ENCODE measurements at regions not wholly inside any gene's neighbourhood (a gene's known extent, or its start where the extent isn't known, plus 50 kb on each side); places are given as distances from the start of the nearest gene placed in this dataset.
A peak's percentile ranks its signal among the peaks of the same experiment; 100 is the strongest.

DNA sequence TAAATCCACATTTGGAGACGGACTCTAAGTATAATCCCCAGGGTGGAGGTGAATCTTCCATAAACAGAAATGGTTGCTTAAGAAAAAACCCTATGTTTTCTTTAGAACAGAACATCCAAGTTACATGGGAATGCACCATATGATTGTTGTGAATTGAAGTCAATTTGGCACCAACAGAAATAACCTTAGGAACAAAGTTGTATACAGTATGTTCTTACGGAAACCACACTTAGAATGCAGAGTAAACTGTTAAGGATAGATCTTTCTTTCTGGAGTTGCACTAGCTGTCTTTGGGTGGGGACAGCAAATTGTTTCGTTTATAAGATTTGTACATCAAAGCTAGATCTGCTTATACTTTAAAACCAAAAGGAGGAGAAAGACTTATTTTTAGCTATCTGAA is 316.4 kb downstream of the PTEN start:
- DNase-seq (ENCODE audit: low read depth in 2 of 2), result peak in 1 of 2 donors; percentile 79
- no peaks in the 10 kb centered on the region for H3K9me3 ChIP-seq (ENCODE audit: control insufficient read depth, insufficient read depth, low read depth, low read length)
- H3K36me3 ChIP-seq (ENCODE audit: control insufficient read depth, insufficient read depth, low read length), result no peaks in the 10 kb centered on the region
- H3K27ac ChIP-seq (ENCODE audit: insufficient read depth, low read length), result no peak overlapping the region
- H3K4me1 ChIP-seq (ENCODE audit: control insufficient read depth, extremely low read depth, insufficient read depth, low read length), result no peaks in the 10 kb centered on the region
- no peak overlapping the region for H3K4me2 ChIP-seq (ENCODE audit: extremely low read depth, insufficient read depth, low read length)
- TF ChIP-seq, protein P1, sequence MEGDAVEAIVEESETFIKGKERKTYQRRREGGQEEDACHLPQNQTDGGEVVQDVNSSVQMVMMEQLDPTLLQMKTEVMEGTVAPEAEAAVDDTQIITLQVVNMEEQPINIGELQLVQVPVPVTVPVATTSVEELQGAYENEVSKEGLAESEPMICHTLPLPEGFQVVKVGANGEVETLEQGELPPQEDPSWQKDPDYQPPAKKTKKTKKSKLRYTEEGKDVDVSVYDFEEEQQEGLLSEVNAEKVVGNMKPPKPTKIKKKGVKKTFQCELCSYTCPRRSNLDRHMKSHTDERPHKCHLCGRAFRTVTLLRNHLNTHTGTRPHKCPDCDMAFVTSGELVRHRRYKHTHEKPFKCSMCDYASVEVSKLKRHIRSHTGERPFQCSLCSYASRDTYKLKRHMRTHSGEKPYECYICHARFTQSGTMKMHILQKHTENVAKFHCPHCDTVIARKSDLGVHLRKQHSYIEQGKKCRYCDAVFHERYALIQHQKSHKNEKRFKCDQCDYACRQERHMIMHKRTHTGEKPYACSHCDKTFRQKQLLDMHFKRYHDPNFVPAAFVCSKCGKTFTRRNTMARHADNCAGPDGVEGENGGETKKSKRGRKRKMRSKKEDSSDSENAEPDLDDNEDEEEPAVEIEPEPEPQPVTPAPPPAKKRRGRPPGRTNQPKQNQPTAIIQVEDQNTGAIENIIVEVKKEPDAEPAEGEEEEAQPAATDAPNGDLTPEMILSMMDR (conservative IDR thresholded peaks at IDR 0.05 in 1 of 2, IDR thresholded peaks at IDR 0.05 in 1 of 2; ENCODE audit: low read depth in 1 of 2, low read length in 2 of 2), result no peak
- TF ChIP-seq EZH2 (IDR thresholded peaks at IDR 0.05; ENCODE audit: low read length, missing control alignments), result no peak
- H3K79me2 ChIP-seq (ENCODE audit: control insufficient read depth, insufficient read depth, low read length), result no peaks in the 10 kb centered on the region
- no peak overlapping the region for H3K9ac ChIP-seq (ENCODE audit: insufficient read depth, low read length)
- H3K27me3 ChIP-seq (ENCODE audit: control insufficient read depth, insufficient read depth, low read length), result no peaks in the 10 kb centered on the region
- H2AFZ ChIP-seq (ENCODE audit: low read length), result no peak overlapping the region
- H4K20me1 ChIP-seq (ENCODE audit: control insufficient read depth, extremely low read depth, insufficient read depth, low read length), result no peaks in the 10 kb centered on the region
- no peak overlapping the region for H3K4me3 ChIP-seq (replicated peaks in 1 of 4; ENCODE audit: control extremely low read depth in 1 of 4, insufficient read depth in 1 of 4, low read depth in 3 of 4, low read length in 4 of 4)

DNA sequence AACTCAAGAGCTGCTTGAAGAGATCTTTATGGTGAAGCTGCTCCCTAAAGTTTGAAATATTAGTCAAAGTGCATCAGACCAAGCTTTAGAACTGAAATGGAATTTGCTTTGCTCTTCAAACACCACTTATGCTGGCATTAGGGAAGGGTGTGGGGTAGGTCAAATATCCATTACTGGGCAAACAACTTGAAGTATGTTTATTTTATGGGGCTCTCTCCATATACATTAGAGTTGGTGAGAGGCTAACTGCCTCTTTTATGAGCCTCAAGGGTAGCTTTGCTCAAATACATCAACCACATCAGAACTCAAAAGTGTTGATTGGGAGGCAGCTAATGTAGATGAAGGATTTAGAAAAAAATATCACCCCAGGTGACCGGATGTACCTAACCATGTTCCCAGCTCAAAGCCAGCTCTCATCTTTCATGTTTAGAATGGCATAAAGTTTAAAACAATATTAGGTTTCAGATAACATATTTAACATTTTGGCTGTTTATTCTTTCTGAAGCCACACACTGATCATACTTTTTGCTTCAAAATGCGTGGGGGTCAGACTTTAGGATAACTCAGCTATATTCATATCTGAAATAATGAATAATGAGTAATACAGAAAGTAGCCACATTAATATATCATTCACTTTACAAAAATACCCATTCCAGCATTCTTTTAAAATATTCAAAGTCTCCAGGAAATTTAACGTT is 318.6 kb downstream of the PTEN start:
- H3K9me3 ChIP-seq (ENCODE audit: control insufficient read depth, insufficient read depth, low read depth, low read length), result no peaks in the 10 kb centered on the region
- TF ChIP-seq, protein P1 (conservative IDR thresholded peaks at IDR 0.05 in 1 of 2, IDR thresholded peaks at IDR 0.05 in 1 of 2; ENCODE audit: low read depth in 1 of 2, low read length in 2 of 2), result no peak
- no peak for TF ChIP-seq EZH2 (IDR thresholded peaks at IDR 0.05; ENCODE audit: low read length, missing control alignments)

DNA sequence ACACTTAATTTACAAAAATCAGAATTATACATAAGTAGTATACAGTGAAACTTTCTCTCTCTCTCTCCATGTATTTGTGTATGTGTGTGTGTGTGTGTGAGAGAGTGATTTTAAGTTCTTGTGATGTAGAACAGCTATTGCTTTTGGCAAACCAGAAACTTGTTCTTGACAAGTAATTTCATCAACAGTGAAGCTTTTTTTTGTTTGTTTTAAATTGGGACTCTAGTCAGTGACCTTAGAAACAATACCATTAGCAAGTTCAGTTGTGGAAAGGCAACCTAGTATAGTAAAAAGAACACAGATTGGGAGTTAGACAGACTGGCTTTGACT is 319.1 kb downstream of the PTEN start:
- H3K4me2 ChIP-seq (ENCODE audit: extremely low read depth, insufficient read depth, low read length), result no peak overlapping the region
- no peaks in the 10 kb centered on the region for H3K9me3 ChIP-seq (ENCODE audit: control insufficient read depth, insufficient read depth, low read depth, low read length)
- no peaks in the 10 kb centered on the region for H3K79me2 ChIP-seq (ENCODE audit: control insufficient read depth, insufficient read depth, low read length)
- no peaks in the 10 kb centered on the region for H3K4me1 ChIP-seq (ENCODE audit: control insufficient read depth, extremely low read depth, insufficient read depth, low read length)
- DNase-seq (ENCODE audit: low read depth in 2 of 2), result peak in 1 of 2 donors; percentile 75
- no peak overlapping the region for H2AFZ ChIP-seq (ENCODE audit: low read length)
- H3K27me3 ChIP-seq (ENCODE audit: control insufficient read depth, insufficient read depth, low read length), result no peaks in the 10 kb centered on the region
- no peaks in the 10 kb centered on the region for H3K36me3 ChIP-seq (ENCODE audit: control insufficient read depth, insufficient read depth, low read length)
- no peak overlapping the region for H3K27ac ChIP-seq (ENCODE audit: insufficient read depth, low read length)
- no peak overlapping the region for H3K4me3 ChIP-seq (replicated peaks in 1 of 4; ENCODE audit: control extremely low read depth in 1 of 4, insufficient read depth in 1 of 4, low read depth in 3 of 4, low read length in 4 of 4)
- no peak for TF ChIP-seq EZH2 (IDR thresholded peaks at IDR 0.05; ENCODE audit: low read length, missing control alignments)
- TF ChIP-seq, protein P1 (conservative IDR thresholded peaks at IDR 0.05 in 1 of 2, IDR thresholded peaks at IDR 0.05 in 1 of 2; ENCODE audit: low read depth in 1 of 2, low read length in 2 of 2), result no peak
- no peak overlapping the region for H3K9ac ChIP-seq (ENCODE audit: insufficient read depth, low read length)
- H4K20me1 ChIP-seq (ENCODE audit: control insufficient read depth, extremely low read depth, insufficient read depth, low read length), result no peaks in the 10 kb centered on the region

More for the DNA sequence above, 318.6 kb downstream of the PTEN start:
- H3K4me3 ChIP-seq (replicated peaks in 1 of 4; ENCODE audit: control extremely low read depth in 1 of 4, insufficient read depth in 1 of 4, low read depth in 3 of 4, low read length in 4 of 4), result no peak overlapping the region
- H2AFZ ChIP-seq (ENCODE audit: low read length), result no peak overlapping the region
- no peak overlapping the region for H3K9ac ChIP-seq (ENCODE audit: insufficient read depth, low read length)
- no peaks in the 10 kb centered on the region for H3K36me3 ChIP-seq (ENCODE audit: control insufficient read depth, insufficient read depth, low read length)
- H3K4me1 ChIP-seq (ENCODE audit: control insufficient read depth, extremely low read depth, insufficient read depth, low read length), result no peaks in the 10 kb centered on the region
- H4K20me1 ChIP-seq (ENCODE audit: control insufficient read depth, extremely low read depth, insufficient read depth, low read length), result no peaks in the 10 kb centered on the region
- H3K27me3 ChIP-seq (ENCODE audit: control insufficient read depth, insufficient read depth, low read length), result no peaks in the 10 kb centered on the region
- DNase-seq (ENCODE audit: low read depth in 2 of 2), result peak in 1 of 2 donors; percentile 35
- no peak overlapping the region for H3K4me2 ChIP-seq (ENCODE audit: extremely low read depth, insufficient read depth, low read length)
- no peak overlapping the region for H3K27ac ChIP-seq (ENCODE audit: insufficient read depth, low read length)
- no peaks in the 10 kb centered on the region for H3K79me2 ChIP-seq (ENCODE audit: control insufficient read depth, insufficient read depth, low read length)
